ENCODE measurements at regions not wholly inside any gene's neighbourhood (a gene's known extent, or its start where the extent isn't known, plus 50 kb on each side); places are given as distances from the start of the nearest gene placed in this dataset.

DNA sequence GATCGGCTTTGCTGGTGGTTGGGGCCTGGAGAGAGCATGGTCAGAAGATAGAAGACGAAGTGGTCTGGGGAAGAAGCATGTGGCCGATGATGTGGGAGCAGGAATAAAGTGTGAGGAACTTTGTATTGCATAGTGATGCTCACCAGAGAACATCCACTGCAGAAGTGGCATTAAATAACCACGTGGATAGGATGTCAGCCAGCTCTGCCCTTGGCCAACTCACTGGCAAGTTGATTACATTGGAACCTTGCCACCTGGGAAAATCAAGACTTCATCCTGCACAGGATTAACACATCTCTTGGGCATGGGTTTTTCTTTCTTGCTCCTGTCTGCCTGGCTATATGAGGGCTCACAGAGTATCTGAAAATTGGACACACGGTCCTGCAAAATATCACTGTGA lies 217.4 kb downstream of the DMRT2 start:
- no peak for DNase-seq (ENCODE audit: low spot score)
- TF ChIP-seq, protein P1, sequence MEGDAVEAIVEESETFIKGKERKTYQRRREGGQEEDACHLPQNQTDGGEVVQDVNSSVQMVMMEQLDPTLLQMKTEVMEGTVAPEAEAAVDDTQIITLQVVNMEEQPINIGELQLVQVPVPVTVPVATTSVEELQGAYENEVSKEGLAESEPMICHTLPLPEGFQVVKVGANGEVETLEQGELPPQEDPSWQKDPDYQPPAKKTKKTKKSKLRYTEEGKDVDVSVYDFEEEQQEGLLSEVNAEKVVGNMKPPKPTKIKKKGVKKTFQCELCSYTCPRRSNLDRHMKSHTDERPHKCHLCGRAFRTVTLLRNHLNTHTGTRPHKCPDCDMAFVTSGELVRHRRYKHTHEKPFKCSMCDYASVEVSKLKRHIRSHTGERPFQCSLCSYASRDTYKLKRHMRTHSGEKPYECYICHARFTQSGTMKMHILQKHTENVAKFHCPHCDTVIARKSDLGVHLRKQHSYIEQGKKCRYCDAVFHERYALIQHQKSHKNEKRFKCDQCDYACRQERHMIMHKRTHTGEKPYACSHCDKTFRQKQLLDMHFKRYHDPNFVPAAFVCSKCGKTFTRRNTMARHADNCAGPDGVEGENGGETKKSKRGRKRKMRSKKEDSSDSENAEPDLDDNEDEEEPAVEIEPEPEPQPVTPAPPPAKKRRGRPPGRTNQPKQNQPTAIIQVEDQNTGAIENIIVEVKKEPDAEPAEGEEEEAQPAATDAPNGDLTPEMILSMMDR (IDR thresholded peaks at IDR 0.05; ENCODE audit: borderline replicate concordance, control extremely low read depth, extremely low read depth, insufficient read depth, missing control alignments), result no peak
- in situ Hi-C loops (cut with MboI; ENCODE audit: low sequenced_read_pairs, unreplicated experiment), result no loop called here

DNA sequence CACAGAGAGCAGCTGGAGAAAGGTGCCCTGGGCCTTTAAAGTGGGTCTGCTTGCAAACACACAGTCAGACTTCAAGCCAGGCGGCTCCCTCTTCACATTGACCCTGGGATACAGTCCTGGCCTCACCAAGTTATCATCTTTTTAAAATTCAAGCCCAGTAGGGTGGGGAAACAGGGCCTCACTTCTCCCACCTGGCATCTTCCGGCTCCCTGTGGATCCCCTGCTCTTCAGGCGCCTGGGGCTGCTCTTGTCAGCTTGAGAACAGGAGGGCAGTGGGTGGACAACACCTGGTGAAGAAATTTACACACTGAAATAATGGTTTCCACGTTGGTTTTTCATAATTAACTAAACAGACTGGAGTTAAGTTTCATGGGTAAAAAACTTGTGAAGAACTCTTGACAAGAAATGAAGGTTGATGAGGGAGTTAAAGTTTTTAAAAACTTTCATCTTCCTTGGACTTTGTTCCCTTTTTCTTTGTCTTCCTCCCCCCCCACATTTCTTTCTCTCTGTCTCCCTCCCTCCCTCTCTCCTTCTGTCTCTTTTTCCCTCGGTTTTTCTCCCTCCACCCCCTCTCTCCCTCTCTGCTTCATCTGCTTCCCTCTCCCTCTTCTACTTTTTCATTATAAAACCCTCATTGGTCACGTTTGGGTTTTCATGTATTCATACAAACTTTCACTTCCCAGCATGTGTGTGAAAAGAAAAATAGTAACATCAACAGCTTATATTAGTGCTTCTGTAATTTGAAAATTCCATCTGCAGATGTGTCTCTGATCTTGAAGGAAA lies 219.6 kb downstream of the DMRT2 start:
- in situ Hi-C loops (cut with MboI; ENCODE audit: low sequenced_read_pairs, unreplicated experiment), result no loop called here
- no peak for DNase-seq (ENCODE audit: low spot score)
- TF ChIP-seq, protein P1 (IDR thresholded peaks at IDR 0.05; ENCODE audit: borderline replicate concordance, control extremely low read depth, extremely low read depth, insufficient read depth, missing control alignments), result no peak

DNA sequence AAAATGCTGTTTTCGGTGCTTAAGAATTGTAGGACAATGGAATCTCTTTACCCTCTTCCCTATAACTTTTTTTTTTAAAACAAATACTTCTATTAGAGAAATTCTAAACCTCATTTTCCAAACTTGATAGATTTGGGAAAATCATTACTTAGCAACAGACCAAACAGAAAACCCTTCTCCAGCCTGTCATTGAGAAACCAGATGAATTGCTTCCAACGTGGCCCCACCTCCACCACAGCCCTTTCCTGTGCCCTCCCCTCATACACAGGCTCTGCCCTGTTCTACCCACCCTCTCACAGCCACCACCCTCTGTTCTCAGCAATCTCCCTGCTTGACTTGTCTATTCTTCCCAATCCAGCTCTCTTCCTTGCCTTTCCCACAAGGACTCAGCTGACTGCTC lies 221.2 kb downstream of the DMRT2 start:
- in situ Hi-C loops (cut with MboI; ENCODE audit: low sequenced_read_pairs, unreplicated experiment), result no loop called here
- TF ChIP-seq, protein P1 (IDR thresholded peaks at IDR 0.05; ENCODE audit: borderline replicate concordance, control extremely low read depth, extremely low read depth, insufficient read depth, missing control alignments), result no peak
- no peak for DNase-seq (ENCODE audit: low spot score)

DNA sequence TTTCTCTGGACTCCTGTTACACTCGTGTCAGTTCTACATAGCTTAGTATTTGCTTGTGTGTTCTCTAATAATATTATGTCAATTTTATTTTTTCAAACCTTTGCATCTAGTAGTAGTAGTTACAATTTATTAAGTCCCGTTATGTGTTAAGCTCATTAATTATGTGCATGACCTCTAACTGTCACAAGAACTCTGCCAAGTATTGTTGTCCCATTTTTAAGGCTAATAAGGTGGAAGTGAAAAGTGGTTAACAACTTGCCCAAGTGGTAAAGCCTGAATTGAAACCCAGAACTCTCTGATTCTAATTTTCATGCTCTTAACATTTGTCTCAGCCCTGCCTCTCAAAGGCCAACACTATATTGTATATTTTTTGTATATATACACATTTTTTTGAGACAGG lies 221.6 kb downstream of the DMRT2 start:
- TF ChIP-seq, protein P1 (IDR thresholded peaks at IDR 0.05; ENCODE audit: borderline replicate concordance, control extremely low read depth, extremely low read depth, insufficient read depth, missing control alignments), result no peak
- in situ Hi-C loops (cut with MboI; ENCODE audit: low sequenced_read_pairs, unreplicated experiment), result no loop called here

DNA sequence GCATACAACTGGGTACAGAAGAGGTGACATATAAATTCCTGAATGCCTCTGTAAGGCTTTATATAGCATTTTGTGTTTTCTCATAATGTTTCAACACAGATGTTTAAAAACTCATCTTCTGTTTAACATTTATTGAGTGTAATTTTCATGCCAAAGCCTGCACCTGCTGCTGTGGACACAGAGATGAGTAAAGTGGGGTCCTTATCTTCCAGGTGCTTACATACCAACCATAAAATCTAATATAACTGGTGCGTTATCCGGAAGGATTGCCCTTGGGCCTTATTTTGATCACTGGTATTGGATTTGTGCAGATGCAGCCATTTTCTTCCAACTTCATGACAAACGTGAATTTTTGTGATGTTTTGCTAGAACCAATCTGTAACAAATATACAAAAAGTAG lies 222.3 kb downstream of the DMRT2 start:
- TF ChIP-seq, protein P1 (IDR thresholded peaks at IDR 0.05; ENCODE audit: borderline replicate concordance, control extremely low read depth, extremely low read depth, insufficient read depth, missing control alignments), result no peak
- DNase-seq (ENCODE audit: low spot score), result no peak
- in situ Hi-C loops (cut with MboI; ENCODE audit: low sequenced_read_pairs, unreplicated experiment), result no loop called here

More for the DNA sequence above, 221.6 kb downstream of the DMRT2 start:
- DNase-seq (ENCODE audit: low spot score), result no peak

DNA sequence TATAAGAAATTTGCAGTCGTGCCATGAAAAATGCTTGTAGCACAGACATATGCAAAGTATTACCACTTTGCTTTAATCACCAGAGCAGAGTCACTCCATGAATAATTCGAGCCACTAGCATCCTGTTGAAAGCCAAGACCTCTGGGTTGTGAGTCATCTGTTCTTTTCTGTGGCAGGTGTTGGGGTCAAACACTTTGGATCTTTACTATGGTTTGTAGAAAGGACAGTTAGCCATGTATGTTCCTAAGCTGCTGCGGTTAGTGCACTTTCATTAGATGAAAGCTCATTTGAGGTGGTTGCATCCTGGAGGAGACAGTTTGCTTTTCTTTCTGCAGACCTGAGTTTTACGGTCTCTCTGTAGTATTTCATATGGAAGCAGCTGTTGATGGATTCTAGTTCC lies 223.7 kb downstream of the DMRT2 start:
- in situ Hi-C loops (cut with MboI; ENCODE audit: low sequenced_read_pairs, unreplicated experiment), result no loop called here
- DNase-seq (ENCODE audit: low spot score), result no peak
- TF ChIP-seq, protein P1 (IDR thresholded peaks at IDR 0.05; ENCODE audit: borderline replicate concordance, control extremely low read depth, extremely low read depth, insufficient read depth, missing control alignments), result no peak

Measured in GM13976 (cell line).